NCI-H1436 treated with DMSO at 0.1 percent for 48 hours (cell line): ENCODE measurements at regions not wholly inside any gene's neighbourhood (a gene's known extent, or its start where the extent isn't known, plus 50 kb on each side); places are given as distances from the start of the nearest gene placed in this dataset.

Source experiments
- DNase-seq: peaks from one replicate; lab custom pipeline; 2025; lab: John Stamatoyannopoulos, UW

DNA sequence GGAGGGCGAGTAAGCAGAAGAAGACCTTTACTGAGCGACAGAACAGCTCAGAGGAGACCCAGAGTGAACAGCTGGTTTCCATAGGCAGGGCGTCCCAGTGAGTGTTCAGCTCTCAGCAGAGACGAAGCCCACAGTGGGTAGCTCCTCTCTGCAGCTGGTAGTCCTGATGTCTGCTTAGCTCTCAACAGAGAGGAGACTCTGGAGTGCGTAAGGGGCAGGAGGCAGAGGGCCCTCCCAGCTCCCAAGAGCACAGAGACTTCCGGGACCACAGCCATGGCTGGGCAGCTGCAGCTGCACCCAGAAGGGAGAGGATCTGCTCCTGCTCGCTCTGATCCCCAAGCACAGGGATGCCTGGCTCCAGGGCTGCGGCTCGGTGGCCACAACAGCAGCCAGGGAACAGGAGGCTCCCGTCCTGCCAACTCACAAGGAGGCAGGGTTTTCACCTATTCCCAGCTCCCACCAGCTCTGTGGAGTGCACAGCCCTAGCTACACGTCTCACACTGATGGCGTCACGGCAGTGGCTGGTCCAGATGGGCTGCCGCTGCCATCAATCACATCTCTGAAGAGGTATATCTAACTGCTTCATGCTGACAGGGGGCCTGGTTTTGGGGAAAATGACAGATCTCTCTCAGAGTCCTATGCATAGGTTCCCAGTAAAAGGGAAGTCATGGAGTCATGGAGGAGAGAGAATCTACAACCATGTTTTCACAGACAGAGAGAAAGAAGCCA, 2660.1 kb upstream of the PCDH20 start:
- no peak for DNase-seq

DNA sequence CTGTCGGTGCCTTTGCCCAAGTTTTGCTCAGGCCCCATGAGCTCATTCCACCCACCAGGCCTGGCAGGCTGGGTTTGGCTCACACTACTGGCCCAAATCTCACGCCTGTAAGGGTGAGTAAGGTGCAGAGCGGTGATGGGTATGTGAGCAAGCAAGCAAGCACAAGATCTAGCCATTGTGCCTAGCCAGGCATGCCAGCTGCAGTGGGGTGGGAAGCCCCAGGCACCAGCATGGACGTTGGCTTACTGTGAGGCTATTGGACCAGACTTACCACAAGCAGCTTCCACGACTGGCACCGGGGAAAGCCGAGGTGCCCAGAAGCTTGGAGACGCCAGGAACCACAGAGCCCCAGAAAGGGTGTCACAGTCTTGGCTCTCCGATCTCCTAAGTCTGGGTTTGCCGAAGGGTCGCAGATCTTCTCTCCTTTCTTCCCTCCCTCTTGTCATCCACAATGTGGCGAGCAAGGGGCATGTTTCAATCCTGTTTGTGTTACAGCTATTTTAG, 2659.4 kb upstream of the PCDH20 start:
- DNase-seq: no peak

DNA sequence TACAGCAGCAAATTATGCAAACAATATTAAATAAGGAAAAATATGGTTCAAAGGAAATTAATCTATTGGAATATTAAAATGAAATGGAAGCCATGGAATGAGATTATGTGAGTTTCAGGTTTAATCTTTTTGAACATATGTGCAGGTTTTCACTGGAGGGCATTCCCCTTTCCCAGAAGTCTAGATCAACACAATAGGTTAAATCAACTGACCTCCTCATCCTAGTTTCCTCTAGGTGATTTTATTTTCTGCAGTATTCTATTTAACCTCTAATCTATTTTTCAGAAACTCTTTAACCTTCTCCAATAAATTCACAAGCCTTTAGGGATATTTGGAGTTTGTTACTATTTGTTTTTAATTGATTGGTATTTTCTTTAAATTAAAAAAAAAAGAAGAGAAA, 2657.6 kb upstream of the PCDH20 start:
- DNase-seq: no peak

DNA sequence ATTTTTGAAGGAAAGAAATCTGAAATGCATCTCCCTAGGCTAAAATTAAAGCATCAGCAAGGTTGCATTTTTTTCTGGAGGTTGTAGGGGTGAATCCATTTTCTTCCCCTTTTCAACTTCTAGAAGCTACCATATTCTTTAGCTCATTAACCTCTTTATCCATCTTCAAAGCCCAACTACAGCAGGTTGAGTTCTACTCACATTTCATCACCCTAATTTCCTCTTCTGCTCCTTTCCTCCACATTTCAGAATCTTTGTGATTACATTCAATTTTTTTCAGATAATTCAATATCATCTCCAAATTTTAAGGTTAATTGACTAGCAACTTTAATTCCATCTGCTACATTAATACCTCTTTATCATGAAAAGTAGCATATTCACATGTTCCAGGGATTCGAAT, 2655.7 kb upstream of the PCDH20 start:
- DNase-seq: no peak

DNA sequence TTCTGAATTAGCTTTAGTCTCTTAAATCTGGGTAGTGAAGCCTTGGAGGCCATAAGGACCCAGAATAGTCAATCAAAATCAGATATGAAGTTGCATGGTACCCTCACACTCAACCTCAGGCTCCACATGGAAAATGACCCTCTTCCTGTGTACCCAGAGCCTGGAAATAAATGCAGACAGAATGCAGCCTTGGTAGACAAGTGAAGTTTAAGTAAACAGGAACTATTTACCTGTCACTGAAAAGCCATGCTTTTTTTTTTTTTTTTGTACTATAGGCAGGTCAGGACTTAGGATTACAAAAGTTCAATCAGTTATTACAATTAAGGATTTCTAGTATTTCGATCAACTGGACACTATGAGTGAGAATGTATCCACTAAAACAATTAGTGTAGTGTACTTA, 2654.2 kb upstream of the PCDH20 start:
- no peak for DNase-seq

DNA sequence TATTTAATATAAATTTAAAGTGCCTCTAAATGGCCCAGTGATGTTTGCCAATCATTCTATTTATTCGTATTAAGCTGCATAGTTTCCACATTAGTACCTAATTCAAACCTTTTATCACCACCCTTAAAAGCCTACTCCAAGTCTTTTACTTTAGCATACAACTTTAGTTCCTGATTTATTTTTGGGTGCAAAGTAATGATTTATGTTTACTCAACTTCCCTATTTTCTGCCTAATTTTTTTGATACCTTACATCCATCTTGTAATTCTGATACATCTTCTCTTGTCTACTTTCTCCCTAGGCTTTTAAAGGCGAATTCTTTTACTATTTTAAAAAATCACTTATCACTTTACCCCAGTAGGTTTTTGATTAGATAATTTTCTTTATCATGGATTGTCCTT, 2651.1 kb upstream of the PCDH20 start:
- no peak for DNase-seq

DNA sequence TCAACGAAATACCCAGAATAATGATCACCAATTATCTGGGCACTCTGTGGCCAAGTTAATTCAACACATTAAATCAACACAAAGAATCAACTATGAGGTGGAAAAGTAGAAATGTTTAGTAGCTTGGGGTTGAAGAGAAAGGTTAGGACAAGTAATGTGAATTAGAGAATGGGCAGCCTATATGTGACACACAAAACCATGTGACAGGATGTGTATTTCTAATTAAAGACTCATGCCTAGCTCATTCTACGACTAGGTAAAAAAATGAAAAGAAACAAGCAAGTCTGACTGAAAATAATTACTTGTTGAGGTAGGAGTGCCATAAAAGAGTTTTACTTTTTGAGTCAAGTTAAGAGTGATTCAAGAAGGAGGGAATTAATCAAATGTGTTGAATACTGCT, 2646.0 kb upstream of the PCDH20 start:
- no peak for DNase-seq

DNA sequence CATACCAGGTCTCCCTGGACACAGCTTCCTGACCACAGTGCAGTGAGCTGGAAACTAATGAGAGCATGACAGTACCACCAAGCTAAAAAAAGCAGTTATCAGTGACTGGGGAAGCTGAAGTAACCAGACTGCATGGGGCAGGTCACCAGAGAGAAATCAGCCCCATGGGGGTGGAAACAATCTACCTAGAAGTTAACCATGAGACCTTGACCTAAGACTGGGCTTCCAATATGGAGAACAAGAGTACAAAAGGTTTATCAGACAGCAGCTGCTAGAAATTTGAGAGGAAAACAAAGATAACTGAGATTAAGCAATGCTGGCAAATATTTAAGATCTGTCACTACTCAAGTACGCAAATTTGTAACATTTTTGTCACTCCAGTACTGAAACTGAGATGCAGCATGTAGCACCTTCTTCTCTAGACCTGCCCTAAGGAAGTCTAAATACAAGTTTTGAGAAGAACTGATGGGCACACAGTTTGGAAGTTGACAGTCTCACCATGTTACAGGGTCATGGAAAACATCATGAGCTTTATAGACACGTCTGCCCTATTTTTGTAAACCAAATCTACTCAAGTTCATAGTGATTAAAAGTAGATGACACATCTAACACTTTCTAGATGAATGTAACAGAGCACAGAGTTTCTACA, 2641.8 kb upstream of the PCDH20 start:
- no peak for DNase-seq

DNA sequence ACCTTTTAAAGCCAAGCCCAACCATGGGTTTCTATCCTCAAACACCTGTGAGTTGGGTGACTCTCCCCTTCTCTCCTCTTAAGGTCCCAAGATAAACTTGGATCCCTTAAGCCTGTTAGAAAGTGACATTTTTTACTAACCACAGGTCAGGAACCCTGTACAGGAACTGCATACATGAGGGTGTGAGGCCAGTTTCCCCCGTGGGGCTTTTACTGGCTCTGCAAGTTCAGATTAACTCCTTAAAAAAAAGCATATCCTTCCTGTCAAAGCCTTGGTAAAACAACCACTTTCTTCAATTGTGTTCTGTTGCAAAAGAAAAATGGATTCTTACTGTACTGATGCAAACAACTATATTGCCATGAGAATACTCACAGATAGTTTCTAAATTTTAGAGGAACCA, 2638.7 kb upstream of the PCDH20 start:
- DNase-seq: no peak

DNA sequence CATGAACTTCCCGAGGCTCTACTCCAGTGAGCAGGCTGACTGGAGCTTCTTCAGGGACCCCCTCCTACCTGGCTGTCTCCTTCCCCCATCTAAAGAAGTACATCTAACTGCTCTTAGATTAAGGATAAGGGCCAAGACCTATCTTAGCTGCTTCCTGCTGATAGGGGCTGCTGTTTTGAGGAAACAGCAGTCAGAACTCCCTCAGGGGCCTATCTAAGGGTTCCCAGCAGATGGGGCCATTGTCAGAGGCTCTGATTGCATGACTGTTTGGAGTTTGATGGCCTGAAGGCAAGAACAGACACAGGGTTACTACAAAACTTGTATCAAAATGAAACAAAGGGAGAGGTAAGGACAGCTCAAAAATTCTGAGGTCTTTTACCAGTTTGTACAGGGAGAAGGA, 2636.9 kb upstream of the PCDH20 start:
- no peak for DNase-seq

DNA sequence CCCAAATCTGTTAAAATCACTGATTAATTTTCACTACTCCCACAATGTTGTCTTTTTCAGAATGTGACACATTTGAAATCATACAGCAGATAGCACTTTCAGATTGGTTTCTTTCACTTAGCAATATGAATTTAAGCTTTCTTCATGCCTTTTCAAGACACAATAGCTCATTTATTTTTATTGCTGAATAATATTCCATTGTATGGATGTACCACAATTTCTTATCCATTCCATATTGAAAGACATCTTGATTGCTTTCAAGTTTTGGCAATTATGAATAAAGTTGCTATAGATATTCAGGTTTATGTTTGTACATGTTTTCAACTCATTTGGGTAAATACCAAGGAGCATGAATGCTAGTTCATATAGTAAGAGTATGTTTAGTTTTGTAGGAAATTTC, 2635.6 kb upstream of the PCDH20 start:
- no peak for DNase-seq

DNA sequence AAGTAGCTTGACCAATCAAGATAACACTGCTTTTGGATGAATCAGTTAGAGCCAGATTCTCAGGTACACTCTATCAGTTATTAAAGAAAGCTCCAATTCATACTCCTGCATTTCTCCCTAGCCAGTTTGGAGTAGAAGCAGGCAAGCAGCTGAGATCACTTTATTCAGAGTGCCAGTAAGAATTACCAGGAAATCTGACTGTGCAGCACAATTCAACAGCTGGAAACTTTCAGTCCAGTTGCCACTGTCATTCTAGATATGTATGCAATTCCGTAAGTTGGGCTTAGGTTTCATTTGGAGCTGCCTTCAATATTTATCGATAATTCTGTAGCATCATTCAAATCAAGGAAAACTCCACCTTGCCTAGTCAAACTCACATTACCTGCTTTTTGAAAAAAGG, 2625.6 kb upstream of the PCDH20 start:
- DNase-seq: no peak

DNA sequence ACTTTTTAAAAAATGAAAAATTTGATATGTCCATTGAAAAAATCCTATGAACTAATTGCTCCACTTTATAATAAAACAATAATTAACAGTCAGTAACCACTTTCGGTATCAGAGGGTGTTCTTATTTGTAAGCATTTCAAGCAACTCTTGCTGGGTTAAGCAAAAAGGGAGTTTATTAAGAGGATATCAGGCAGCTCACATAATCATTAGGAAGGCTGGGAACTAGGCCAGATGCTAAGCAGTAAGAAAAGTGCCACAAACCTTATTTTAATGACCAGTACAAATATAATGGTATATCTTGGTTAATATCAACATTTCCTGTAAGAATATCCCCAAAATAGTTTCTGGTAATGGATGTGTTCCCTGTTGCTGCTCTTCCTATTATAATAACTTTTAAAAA, 2618.3 kb upstream of the PCDH20 start:
- no peak for DNase-seq

DNA sequence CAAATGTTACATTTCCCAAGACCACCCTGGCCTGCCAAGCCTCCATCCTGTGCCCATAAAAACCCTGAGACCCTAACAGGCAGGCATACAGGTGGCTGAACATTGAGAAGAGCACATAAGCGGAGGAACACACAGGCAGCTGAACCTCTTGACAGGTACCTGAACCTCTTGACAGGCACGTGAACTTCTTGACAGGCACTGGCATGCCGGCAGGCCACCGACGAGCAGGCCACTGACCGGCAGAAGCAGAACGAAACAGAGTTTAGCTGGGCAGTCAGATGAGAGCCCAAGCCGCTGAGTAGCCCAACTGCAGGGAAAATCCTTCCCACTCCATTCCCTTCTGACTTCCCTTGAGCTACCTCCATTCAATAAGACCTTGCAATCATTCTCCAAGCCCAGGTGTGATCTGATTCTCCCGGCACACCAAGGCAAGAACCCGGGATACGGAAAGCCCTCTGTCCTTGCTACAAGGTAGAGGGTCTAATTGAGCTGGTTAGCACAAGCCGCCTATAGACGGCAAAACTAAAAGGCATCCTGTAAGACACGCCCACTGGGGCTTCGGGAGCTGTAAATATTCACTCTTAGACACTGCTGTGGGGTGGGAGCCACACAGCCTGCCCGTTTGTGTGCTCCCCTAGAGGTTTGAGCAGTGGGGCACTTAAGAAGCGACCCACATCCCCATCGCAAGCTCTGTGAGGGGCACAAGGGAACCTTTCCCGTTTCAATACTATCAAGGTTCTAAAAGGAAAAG, 2613.9 kb upstream of the PCDH20 start:
- no peak for DNase-seq

DNA sequence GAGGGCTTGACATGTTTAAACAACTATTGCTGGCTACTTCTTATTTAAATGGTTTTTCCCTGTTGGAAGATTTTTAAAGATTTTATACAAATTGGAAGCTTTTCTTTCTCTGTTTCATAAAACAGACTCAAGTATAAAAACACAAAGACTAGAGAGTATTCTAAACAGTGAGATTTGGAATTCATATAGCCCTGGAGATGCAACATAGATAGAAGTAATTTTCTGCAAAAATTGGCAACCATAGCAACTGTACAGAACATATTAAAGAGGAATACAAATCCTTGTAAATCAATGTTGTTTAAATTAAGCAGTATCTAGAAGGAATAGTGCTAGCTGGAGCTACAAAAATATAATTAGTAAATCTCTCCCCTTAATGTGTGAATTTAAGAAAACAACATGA, 2612.9 kb upstream of the PCDH20 start:
- DNase-seq: no peak

DNA sequence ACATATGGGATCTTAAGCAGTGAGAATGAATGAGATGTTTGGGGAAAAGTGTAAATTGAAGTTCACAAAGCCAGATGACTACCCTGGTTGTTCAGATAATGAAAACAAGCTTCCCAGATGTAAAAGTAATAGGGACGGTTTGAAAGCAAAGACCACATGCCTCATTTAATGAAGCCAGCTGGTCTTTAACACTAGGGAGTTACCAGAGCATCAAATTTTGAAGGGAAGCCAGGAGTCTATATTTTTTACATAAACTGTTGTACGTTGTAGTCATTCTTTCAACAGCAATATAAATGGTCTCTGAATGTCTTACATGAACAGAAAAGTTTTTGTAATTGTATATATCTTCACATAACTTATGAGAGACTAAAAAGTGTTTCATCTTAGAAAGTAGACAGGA, 2604.5 kb upstream of the PCDH20 start:
- DNase-seq: no peak

DNA sequence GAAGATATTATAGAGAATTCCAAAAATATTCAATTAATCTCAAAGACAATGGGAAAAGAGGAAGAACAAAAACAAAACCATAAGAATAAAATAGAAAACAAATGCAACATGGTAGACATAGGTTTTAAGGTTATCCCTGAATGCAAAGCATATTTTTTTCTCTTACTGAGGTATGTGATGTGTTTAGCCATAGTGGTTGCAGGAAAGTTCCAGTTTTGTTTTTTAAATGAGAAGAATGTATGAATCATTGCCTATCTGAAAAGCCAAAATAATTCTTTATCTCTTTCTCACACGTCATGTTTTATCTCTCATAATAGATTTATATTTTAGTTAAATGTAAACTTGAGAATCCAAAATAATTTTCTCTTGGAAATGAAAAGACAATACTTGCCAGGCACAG, 2591.7 kb upstream of the PCDH20 start:
- no peak for DNase-seq

DNA sequence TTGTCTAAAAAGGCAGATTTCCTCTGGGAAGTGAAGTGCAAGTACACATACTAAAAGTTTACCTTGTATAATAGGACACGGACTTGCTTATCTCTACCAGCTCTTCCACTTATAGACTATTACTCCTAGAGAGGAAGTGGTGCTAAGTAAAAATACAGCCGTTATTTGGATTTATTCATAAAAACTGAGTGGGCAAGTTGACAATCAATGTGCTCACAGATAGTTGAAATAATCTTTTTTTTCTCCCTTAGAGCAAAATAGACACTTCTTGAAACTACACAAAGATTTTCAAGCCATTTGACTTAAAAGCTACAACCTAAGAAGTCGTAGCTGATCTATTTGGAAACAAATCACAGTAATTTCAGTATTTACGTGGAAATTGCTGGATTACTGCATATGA, 2584.7 kb upstream of the PCDH20 start:
- no peak for DNase-seq

DNA sequence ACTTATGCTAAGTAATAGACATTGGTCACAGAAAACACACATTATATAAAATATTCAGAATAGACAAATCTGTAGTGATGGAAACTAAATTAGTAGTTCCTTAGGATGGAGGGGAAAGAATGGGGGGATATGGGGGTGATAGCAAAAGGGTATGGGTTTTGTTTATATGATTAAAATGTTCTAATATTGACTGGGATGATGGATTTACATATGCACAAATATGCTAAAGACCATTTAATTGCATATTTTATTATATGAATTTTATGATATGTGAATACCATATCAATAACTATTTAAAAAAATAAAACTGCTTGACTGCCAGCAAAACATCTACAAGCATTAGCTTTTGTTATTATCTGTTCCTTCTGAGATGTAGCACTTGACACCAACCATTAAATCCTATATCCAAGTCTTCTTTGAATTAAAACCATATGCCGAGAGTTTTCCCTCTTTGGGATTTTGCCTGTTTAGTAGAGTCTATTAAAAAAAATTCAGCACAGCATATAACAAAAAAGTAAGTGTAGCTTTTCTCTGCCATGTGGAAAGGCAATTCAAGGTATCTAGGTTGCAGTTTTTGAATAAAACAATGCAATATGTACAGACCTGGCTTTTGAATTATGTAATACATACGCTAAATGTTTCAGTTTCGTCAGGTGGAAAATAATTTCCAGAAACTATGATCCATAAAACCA, 2584.1 kb upstream of the PCDH20 start:
- no peak for DNase-seq

DNA sequence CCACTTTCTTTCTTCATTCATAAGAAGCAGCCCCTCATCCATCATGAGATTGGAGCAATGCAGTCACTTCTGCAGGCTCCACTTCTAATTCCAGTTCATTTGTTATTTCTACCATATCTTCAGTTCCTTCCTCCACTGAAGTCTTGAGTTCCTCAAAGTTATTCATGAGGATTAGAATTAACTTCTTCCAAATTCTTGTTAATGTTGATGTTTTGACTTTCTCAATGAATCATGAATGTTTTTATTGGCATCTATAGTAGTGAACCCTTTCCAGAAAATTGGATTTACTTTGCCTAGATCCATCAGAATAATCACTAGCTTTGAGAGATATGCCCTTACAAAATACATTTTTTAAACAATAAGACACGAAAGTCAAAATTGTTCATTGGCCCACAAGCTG, 2567.7 kb upstream of the PCDH20 start:
- no peak for DNase-seq

DNA sequence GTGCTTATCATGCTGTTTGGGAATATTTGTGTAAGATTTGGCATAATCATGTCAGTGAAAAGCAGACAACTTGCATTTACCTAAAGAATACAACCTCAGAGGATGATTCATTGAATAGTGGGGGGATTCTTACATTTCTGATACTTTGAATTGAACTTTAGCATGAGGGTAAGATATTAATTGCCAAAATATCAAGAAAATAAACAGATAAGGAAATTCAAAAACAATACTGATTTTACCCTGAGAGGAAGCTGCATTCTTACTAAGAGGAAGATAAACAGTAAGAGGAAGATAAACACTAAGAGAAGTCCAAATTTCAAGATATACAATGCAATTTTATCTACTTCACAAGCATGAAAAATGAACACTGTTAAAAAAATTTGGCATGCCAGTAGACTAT, 2564.3 kb upstream of the PCDH20 start:
- DNase-seq: no peak

DNA sequence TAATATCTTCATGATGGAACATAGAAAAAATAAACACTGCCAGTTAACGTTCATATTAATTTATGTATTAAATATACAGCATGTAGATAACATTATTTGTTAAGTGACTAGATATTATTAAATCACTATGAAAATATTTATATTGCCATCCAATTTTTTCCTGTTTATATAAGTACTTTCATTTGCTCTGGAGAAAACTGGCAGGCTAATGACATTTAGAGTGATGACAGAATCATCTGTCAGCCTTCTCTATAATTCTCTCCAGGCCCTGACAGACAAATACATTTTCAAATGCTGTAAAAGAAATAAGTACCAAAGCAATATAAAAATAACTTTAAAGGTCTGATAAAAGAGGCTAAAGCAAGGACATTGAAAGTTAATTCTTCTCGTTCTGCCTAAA, 2556.7 kb upstream of the PCDH20 start:
- no peak for DNase-seq

DNA sequence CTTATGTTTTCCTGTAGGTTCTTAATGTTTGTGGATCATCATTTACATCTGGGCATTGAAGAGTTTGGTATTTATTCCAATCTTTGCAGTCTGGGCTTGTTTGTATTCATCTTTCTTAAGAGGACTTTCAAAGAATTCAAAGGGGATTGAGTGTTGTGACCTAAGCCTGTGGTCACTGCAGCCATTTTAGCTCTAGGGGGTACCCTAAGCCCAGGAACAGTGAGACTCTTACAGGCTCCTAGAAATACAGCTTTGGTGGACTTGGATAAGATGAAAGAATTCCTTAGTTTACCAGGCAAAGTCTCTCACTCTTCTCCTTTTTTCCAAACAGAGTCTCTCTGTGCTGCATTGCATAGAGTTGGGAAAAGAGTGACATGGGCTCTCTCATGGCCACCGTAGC, 2539.0 kb upstream of the PCDH20 start:
- no peak for DNase-seq
